Cardiac septum (tissue), 1 donor: ENCODE measurements at regions not wholly inside any gene's neighbourhood (a gene's known extent, or its start where the extent isn't known, plus 50 kb on each side); places are given as distances from the start of the nearest gene placed in this dataset.
"Not testable (repeated sequence)": the region's sequence is repeated elsewhere in the genome, so short reads cannot be mapped to it uniquely, and the experiment has no call there.

ENCODE experiments used
- DNase-seq: peaks from one replicate; pipeline ENCODE4 v3.0.0-alpha.2; 2020; ENCODE audit warnings: low spot score
- intact Hi-C: fragments of 100-400 bp; cut with DNase I; formaldehyde crosslinking; loops from one replicate; pipeline ENCODE4 v1.14.0; 2022
- donor health status: DM: no; HTN: no; CAD: no.

DNA sequence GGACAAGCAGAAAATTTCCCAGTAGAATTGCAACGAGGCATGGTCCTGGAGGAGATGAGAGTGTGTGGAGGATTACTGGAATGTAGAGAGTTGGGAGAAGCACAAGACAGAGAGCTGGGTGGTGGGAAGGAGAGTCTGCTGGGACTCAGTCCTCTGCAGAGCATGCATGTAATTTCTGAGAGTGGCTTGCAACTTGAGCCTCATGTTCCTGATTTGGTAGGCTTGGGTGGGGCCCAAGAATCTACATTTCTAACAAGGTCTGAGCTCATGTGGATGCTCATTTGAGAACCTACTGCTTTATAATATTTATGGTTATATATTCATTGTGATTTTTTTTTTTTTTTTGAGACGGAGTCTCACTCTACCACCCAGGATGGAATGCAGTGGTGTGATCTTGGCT is 317.9 kb upstream of the COBL start:
- no peak for DNase-seq
- intact Hi-C loops = no loop called here

GRCh38 chr7:51634025-51634424 is 317.4 kb upstream of the COBL start:
- intact Hi-C loops = no loop called here
- DNase-seq = no peak

DNA sequence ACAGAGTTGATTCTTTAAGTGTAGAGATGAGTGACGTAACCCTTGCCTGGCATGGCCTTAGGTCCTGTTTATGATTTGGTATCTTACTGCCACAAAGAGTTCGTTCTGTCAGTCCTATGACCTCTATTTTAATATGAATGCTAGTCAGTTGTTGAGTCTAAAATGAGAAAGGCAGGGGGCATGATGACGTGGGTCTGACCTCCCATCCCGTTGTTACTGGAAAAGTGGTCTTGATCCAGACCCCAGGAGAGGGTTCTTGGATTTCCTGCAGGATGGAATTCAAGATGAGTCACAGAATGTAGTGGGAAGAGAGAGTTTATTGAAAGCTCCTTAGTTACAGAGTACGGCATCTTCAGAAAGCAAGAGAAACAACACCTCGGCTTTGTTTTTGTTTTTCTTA is 317.0 kb upstream of the COBL start:
- intact Hi-C loops = no loop called here
- DNase-seq = no peak

- no peak for DNase-seq
- intact Hi-C loops = no loop called here
Observed at GRCh38 chr7:51633006-51633405, 316.4 kb upstream of the COBL start.

DNA sequence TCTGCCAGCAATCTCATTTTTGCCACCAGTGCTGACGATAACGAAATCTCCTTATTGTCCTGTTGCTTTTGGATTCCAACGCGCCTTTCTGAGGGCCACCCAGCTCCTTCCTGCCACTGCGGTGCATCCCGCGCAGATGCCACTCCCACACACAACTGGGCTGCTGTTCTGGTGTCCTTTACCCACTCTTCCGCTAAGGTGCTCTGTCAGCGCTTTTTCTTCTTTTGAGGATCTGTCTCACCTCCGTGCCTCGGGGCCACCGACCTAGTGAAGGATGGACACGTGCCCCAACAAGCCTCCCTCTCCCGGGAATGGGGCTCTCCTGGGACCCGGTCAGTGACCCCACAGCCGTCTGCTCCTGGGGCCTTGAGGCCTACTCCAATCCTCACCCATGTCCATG is 314.3 kb upstream of the COBL start:
- DNase-seq = no peak
- intact Hi-C loops = no loop called here

DNA sequence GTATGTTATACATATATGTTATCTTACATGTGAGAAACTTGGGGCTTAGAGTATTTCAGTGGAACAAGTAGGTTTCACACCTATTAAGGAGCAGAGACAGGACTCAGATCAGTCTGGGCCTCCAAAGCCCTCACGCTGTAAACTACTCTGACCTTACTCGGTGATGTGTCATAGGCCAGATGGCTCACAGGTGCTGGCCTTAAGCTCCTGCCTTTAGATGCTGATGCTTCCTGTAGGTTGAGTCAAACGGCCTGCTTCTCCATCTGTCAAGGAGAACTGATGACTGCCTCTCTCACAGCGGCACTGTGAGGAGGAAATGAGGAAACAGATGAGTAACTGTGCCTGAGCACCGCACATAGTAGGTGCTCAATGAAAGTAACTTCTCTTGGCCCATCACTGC is 312.6 kb upstream of the COBL start:
- intact Hi-C loops = no loop called here
- no peak for DNase-seq

DNA sequence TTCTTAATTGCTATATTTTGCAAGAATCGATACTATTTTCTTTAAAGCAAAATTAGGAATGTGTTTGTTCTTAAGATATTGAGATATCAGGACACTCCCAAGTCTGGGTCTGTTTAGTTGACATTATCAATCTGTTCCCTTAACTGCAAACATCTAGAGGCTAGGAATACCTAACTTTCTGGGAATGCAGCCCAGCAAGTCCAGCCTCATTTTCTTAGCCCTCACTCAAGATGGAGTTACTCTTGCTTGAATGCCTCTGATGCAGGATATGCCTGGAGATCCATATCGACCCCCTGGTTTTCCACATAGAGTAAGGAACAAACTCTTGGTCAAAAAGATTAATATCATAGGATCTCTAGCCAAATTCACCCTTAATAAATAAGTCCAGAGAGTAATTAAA is 305.3 kb upstream of the COBL start:
- intact Hi-C loops = no loop called here
- no peak for DNase-seq

- intact Hi-C loops = no loop called here
- no peak for DNase-seq
Observed at GRCh38 chr7:51620706-51621105, 304.1 kb upstream of the COBL start.

DNA sequence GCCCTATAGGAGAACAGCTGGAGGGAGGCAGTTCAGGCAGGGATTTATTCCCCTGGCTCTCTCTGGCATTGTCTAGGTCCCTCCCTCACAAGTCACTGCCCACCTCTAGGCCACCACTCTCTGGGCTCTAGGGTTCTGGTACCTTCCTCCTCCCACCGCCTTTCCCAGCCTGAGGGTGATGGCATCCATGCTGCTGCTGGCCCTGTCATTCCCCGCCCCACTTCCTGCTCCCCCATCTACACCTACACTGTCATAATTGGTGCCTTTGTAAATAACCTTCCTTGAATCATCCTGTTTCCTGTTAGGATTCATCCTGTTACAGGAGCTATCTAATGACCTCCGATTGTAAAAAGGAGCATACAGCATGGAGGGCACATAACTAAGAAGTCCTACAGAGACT is 303.3 kb upstream of the COBL start:
- intact Hi-C loops = no loop called here
- no peak for DNase-seq

- intact Hi-C loops = no loop called here
- DNase-seq = no peak
Observed at GRCh38 chr7:51617686-51618085, 301.1 kb upstream of the COBL start.

GRCh38 chr7:51613911-51614357 is 297.3 kb upstream of the COBL start:
- intact Hi-C loops = no loop called here
- no peak for DNase-seq

DNA sequence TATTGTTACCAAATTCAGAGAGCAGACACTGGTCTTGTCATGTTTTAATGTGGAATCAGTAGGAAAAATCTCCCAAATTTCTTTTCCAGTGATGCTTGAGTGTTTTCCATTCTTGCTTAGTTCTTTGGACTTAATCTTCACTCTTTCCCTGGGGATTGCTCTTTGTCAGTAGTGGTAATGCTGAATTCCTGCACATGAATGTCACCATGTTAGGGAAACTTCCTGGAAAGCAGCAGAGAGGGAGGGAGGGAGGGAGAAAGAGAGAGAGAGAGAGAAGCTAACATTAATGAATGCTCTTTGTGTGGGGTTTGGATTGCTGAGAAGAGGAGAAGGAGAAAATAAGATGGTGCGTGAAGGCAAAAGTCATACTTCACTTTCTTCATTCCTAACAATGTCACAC is 295.3 kb upstream of the COBL start:
- intact Hi-C loops = no loop called here

GRCh38 chr7:51607447-51607846 is 290.8 kb upstream of the COBL start:
- no peak for DNase-seq
- intact Hi-C loops = no loop called here

More for the DNA sequence above, 295.3 kb upstream of the COBL start:
- no peak for DNase-seq

DNA sequence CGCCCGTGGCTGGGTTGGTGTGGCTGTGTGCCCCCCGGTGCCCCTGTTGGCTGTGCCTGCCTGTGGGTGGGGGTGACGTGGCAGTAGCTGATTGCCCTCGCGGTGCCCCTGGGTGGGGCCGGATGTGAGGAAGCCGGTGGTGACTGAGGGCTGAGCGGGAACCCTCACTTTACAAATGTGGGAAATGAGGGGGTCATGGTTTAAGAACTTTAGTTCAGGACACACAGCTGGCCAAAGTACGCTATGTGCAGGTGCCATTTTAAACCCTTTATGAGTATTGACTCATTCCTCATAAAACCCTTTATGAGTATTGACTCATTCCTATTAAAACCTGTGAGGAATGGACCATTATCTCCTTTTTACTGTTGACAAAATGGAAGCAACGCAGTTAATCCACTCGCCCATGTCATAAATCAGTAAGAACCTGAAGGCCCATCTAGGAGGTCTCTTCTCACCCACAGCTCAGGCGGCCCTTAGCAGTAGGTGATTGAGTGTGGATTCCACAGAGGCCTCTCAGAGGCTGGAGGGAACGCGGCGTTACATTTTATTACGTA is 290.1 kb upstream of the COBL start:
- DNase-seq = no peak
- intact Hi-C loops = no loop called here

GRCh38 chr7:51602376-51602775 is 285.8 kb upstream of the COBL start:
- intact Hi-C loops = no loop called here

DNA sequence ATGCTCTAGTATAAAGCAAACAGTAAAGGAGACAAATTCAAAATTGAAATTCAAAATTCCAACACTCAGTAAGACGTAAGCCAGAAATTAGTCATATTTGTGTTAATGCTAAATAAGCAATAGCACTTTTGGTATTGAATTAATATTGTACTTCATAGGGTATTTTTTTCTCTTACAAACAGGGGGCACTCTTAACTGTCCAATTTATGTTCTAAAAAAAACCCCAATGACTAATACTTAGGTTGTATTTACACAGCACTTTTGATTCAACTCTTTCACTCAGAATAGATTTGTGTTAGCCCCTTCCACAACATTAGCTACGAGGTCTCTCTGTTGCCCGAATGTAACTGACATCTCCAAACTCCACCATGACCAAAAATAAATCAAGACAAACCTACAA is 284.9 kb upstream of the COBL start:
- intact Hi-C loops = no loop called here
- no peak for DNase-seq

More at GRCh38 chr7:51602376-51602775, 285.8 kb upstream of the COBL start:
- DNase-seq = no peak

DNA sequence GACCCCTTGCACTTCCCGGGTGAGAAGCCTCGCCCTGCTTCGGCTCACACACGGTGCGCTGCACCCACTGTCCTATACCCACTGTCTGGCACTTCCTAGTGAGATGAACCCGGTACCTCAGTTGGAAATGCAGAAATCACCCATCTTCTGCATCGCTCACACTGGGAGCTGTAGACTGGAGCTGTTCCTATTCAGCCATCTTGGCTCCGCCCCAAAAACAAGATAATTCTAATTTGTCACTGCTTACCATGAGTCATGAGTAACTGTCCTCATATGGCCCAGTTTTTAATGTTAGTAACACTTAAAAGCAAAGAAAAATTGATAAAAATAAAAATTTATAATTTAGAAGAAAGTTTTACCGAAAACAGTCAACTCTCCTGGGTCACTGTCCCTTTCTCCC is 283.3 kb upstream of the COBL start:
- intact Hi-C loops, DNase-seq: not testable (repeated sequence)

DNA sequence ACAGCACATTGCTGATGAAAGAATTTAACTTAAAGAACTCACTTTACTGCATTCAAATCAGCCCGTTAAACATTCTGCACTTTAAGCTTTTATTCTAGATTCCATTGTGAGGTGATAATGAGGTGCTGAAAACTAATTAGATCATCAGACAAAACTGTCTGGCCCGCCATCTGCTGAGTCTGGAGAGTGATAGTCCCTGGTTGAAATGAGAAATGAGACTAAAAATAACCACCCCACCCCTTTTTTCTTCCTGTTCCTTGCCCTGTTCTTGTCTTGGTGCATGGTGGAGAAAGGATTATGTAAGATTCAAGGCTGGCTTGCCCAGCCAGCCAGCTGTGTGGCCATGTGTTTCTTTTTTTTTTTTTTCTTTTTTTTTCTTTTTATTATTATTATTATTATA is 277.0 kb upstream of the COBL start:
- DNase-seq = no peak
- intact Hi-C loops = no loop called here

- DNase-seq = no peak
- intact Hi-C loops = no loop called here
Observed at GRCh38 chr7:51592842-51593599, 276.4 kb upstream of the COBL start.

DNA sequence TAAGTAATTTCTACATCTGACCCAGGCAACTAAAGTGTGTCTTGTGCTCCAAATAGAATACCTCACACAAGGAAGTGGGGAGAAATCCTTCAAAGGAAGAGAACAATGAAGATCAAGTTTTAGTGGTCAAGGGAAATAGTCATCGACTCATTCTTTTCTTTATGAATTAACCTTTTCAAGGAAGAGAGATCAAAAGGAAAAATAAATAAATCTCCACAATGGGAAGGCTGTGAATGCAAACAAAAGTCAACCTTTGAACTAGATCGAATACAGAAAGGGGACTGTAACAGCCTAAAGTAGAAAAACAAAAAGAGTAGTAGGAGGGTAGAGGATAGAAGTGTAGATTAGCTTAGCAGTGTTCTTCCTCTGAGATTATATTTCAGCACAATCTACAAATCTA is 274.6 kb upstream of the COBL start:
- DNase-seq = no peak
- intact Hi-C loops = no loop called here

DNA sequence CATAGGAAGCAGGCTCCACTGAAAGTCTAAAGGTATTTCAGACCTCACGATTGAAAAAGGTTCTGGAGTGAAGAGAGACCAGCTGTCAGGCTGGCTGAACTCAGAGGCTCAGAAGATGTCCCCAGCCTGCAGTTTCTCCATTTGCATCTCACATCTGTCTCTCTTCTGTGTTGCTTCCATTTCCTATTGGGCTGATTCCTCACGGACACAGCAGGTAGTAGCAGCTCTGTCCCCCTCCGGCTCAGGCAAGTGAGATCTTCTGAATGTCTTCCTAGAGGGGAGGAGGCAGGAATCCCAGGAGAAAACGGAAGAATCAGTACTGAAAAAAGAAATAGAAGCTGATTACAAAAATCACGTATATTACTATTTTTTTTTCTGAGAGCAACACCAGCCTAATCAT is 274.1 kb upstream of the COBL start:
- DNase-seq = no peak
- intact Hi-C loops = no loop called here

DNA sequence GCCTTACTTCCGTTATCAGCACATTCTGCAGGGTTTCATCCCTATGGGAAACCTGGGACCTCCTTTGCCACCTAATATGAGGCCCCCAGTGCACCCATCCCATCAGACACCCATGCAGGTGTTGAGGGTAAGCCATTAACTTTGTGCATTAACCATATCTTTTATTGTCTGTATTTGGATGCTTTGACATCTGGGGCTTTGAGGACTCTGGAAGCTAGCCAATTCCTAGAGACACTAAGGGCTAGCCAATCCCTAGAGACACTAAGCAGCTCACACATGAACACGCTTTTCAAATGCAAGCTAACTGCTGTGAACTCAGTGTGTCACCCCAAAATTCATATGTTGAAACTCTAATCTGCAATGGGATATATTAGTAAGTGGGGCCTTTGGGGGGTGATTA is 272.5 kb upstream of the COBL start:
- DNase-seq = no peak
- intact Hi-C loops = no loop called here
